ENCODE measurements at regions not wholly inside any gene's neighbourhood (a gene's known extent, or its start where the extent isn't known, plus 50 kb on each side); places are given as distances from the start of the nearest gene placed in this dataset.

GRCh38 chr3:101081999-101082398 is 88.8 kb upstream of the ABI3BP start:
- DNase-seq (ENCODE audit: low spot score), result no peak

GRCh38 chr3:101081446-101081845 is 88.2 kb upstream of the ABI3BP start:
- DNase-seq (ENCODE audit: low spot score), result no peak

- DNase-seq (ENCODE audit: low spot score), result peak; percentile 70
These were observed 84.3 kb upstream of the ABI3BP start for GRCh38 chr3:101077361-101078011.

GRCh38 chr3:101074518-101074917 is 81.3 kb upstream of the ABI3BP start:
- DNase-seq (ENCODE audit: low spot score), result peak; percentile 25

GRCh38 chr3:101072300-101072699 is 79.1 kb upstream of the ABI3BP start:
- peak; percentile 82 for DNase-seq (ENCODE audit: low spot score)

GRCh38 chr3:101070799-101071121 is 77.5 kb upstream of the ABI3BP start:
- no peak for DNase-seq (ENCODE audit: low spot score)

GRCh38 chr3:101069901-101070798 is 76.9 kb upstream of the ABI3BP start:
- peak; percentile 65 for DNase-seq (ENCODE audit: low spot score)

- no peak for DNase-seq (ENCODE audit: low spot score)
These were observed 75.8 kb upstream of the ABI3BP start for GRCh38 chr3:101068876-101069606.

- DNase-seq (ENCODE audit: low spot score), result peak; percentile 29
These were observed 73.5 kb upstream of the ABI3BP start for GRCh38 chr3:101066711-101067129.

GRCh38 chr3:101065962-101066361 is 72.7 kb upstream of the ABI3BP start:
- peak; percentile 90 for DNase-seq (ENCODE audit: low spot score)

GRCh38 chr3:101063401-101063800 is 70.2 kb upstream of the ABI3BP start:
- DNase-seq (ENCODE audit: low spot score), result no peak

- peak; percentile 25 for DNase-seq (ENCODE audit: low spot score)
These were observed 68.1 kb upstream of the ABI3BP start for GRCh38 chr3:101061312-101061711.

GRCh38 chr3:101050866-101051265 is 57.6 kb upstream of the ABI3BP start:
- DNase-seq (ENCODE audit: low spot score), result no peak

- no peak for DNase-seq (ENCODE audit: low spot score)
These were observed 56.8 kb upstream of the ABI3BP start for GRCh38 chr3:101050046-101050445.

GRCh38 chr3:101049532-101049931 is 56.3 kb upstream of the ABI3BP start:
- DNase-seq (ENCODE audit: low spot score), result no peak

- DNase-seq (ENCODE audit: low spot score), result no peak
These were observed 50.5 kb upstream of the ABI3BP start for GRCh38 chr3:101043687-101044078.

GRCh38 chr3:101042996-101043686 is 49.9 kb upstream of the ABI3BP start:
- DNase-seq (ENCODE audit: low spot score), result no peak

Data from kidney tubule cell (primary cell).